Spinal cord (tissue), 9 donors: ENCODE measurements at regions not wholly inside any gene's neighbourhood (a gene's known extent, or its start where the extent isn't known, plus 50 kb on each side); places are given as distances from the start of the nearest gene placed in this dataset.
A peak's percentile ranks its signal among the peaks of the same experiment; 100 is the strongest.

ENCODE experiments used
- DNase-seq, 6 donors: peaks; one replicate each; pipeline versions ENCODE4 v3.0.0 to v3.0.0-alpha.2; 2013 to 2015; ENCODE audit warnings: low spot score in 6 of 6, low read depth in 4 of 6
- H3K27ac ChIP-seq: one replicate; pipeline ENCODE4 v1.5.1; 2013; ENCODE audit warnings: low read depth, low read length, control low read depth
- H3K27me3 ChIP-seq: one replicate; pipeline ENCODE4 v1.6.1; 2013; ENCODE audit warnings: low read length; ENCODE audit not compliant: control insufficient read depth, insufficient read depth
- H3K36me3 ChIP-seq: one replicate; pipeline ENCODE4 v1.6.1; 2013; ENCODE audit warnings: low read length; ENCODE audit not compliant: control insufficient read depth, insufficient read depth
- H3K4me1 ChIP-seq: one replicate; pipeline ENCODE4 v1.6.1; 2013; ENCODE audit warnings: low read length; ENCODE audit not compliant: control insufficient read depth, insufficient read depth
- H3K4me3 ChIP-seq: one replicate; pipeline ENCODE4 v1.5.1; 2013; ENCODE audit warnings: low read depth, low read length, control low read depth
- H3K9me3 ChIP-seq: one replicate; pipeline ENCODE4 v1.6.1; 2013; ENCODE audit warnings: low read length; ENCODE audit not compliant: control insufficient read depth, insufficient read depth
- WGBS: methylation state at CpG from one replicate; pipeline ENCODE4 v1.1.5; 2013; ENCODE audit warnings: missing lambda C conversion rate; ENCODE audit not compliant: insufficient coverage; 5-methylcytosine and 5-hydroxymethylcytosine counted together
- donor health status: healthy.

DNA sequence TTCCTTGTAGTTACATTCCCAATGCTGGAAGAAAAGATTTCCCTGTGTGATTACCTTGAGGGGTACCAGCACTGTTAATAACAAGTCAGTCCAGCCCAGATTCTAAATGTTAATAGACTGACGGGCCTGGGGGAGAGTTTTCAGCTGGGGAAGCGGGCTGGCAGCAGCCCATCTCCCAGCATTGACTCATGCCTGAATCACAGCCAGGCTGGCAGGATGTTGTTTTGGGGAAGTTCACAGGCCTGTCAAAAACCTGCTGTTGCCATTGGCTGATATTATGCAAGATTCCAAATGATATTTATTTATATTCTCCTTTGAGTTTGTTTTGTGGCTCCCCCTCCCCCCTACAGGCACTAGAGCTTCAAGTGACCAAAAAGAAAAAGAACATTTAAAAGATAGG is 213.9 kb upstream of the CNR1 start:
- Histone ChIP-seq H3K27me3 (no peaks in the 10 kb centered on the region), H3K4me1 (peaks cover 10% of the 10 kb centered on the region), H3K4me3 (no peak overlapping the region), H3K27ac (peak overlapping the region; percentile 33), H3K36me3 (no peaks in the 10 kb centered on the region), H3K9me3 (no peaks in the 10 kb centered on the region)
- peak in 2 of 6 donors; percentile 59 to 93 for DNase-seq
- 33% methylated on average over 2 of the region's 2 CpGs for WGBS

DNA sequence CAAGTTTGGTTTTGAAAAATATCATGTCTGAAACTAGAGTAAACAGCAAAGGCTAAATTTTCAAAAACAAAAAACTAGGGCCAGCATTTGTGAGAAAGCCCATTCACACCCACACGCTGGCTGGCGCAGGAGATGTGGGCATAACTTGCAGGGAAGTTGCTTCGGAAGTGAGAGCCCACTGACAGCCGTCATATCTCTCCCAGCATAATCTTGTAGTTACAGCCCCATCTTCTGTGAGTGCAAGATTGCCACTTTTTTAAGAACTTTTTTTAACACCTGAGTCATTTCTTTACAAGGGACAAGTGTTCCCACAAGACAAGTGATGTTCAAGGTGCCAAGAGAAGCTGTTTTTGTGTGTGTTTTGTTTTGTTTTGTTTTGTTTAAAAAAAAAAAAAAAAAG is 212.5 kb upstream of the CNR1 start:
- peak in 1 of 6 donors; percentile 37 for DNase-seq
- no peaks in the 10 kb centered on the region for H3K27me3 ChIP-seq
- H3K27ac ChIP-seq = no peak overlapping the region
- peaks cover 10% of the 10 kb centered on the region for H3K4me1 ChIP-seq
- H3K36me3 ChIP-seq = no peaks in the 10 kb centered on the region
- no peak overlapping the region for H3K4me3 ChIP-seq
- 97% methylated on average over 4 of the region's 4 CpGs for WGBS
- H3K9me3 ChIP-seq = no peaks in the 10 kb centered on the region

DNA sequence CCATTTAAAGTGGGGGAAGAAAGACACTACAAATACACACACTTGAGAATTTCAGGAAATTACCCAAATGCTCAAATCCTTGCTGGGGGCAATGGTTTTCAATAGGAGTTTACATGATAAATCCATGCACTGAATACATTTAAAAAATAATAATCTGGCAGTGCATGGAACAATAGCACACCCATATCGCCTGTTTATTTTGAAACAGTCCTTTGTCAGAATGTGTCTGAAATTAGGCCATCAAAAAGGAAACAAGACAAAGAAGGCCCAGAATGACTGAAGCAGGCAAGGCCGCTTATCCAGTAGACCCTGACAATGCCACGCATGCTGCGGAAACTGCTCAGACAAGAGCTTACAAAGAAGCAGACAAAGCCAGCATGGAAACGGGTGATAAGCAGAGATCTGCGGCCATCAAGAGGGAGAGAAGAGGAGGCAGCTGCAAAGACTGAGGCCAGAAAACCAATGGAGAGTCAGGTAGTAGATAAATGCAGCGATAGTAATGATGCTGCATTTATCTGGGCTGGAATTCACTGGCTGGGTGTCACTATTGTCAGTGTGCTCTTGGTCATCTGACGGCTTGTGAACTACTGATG is 211.9 kb upstream of the CNR1 start:
- Histone ChIP-seq H3K4me1 (peaks cover 10% of the 10 kb centered on the region), H3K36me3 (no peaks in the 10 kb centered on the region), H3K9me3 (no peaks in the 10 kb centered on the region), H3K4me3 (no peak overlapping the region), H3K27me3 (no peaks in the 10 kb centered on the region), H3K27ac (no peak overlapping the region)
- peak in 2 of 6 donors; percentile 53 to 72 for DNase-seq
- 58% methylated on average over 8 of the region's 8 CpGs for WGBS

DNA sequence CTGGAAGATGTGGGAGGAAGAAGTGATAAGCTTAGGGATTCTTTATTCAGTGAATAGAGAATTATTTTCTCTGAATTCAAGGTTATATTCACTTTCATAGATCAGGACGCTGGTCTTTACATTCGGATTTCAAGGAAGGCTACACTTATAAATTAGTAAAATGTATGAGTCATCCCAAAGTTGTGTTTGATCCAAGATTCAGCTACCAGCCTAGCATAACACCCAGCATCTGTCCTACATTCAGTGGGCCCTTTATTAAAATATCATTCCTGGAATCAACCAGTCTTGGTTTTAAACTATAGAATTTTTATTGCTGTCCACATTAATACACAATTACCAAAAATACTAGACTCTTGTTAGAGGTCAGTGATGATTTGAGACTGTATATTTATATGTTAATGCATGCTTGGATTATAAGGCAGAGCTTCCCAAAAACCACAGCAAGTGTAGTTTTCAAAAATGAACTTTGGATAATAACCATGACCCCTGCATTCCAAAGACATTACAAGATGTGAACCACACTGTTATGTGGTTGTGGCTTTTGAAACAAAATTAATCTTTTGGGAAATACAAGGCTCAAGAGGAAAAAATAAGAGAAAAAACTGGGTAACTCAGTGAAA is 210.7 kb upstream of the CNR1 start:
- Histone ChIP-seq H3K4me1 (peaks cover 10% of the 10 kb centered on the region), H3K27me3 (no peaks in the 10 kb centered on the region), H3K9me3 (no peaks in the 10 kb centered on the region), H3K4me3 (no peak overlapping the region), H3K27ac (no peak overlapping the region), H3K36me3 (no peaks in the 10 kb centered on the region)
- WGBS = no CpG with 5 or more reads among the region's 2 CpGs
- no peak for DNase-seq

DNA sequence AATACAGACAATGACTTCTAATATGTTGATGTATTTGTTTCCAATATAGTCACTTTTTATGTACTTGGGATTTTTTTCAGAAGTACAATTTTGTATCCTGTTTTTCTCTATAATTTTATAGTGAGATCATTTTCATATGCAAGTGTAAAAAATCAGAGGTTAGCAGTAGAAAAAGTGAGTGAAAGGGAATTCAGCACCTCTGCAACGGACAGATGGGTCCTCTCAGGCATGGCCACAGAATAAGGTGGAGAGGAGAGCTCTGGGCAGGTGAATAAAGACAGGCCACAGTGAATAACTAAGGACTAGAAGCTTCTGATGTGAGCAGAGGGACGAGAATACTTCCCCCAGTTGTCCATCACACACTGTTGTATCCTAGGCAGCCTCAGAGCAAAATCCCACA is 210.1 kb upstream of the CNR1 start:
- Histone ChIP-seq H3K4me3 (no peak overlapping the region), H3K27ac (no peak overlapping the region), H3K9me3 (no peaks in the 10 kb centered on the region), H3K27me3 (no peaks in the 10 kb centered on the region), H3K4me1 (peaks cover 8% of the 10 kb centered on the region), H3K36me3 (no peaks in the 10 kb centered on the region)
- DNase-seq = no peak
- WGBS = 100% methylated on average over 1 of the region's 2 CpGs

DNA sequence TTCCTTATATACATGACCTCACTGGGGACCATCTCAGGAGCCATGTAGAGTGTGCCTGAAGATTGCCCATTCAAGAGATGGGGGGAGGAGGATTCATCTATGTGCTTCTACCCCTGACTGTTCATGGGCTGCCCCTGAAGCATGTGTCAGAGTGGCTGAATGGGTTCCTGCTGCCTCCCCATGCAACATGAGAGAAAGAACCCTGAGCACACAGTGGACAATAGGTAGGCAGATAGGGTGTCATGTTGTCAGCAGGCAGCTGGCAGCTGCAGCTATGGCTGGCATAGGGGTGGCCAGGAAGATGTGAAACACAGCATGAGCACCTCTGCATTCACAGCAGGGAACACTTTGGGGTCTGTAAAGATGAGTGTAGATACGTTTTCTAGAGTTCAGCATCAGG is 208.4 kb upstream of the CNR1 start:
- DNase-seq = no peak
- Histone ChIP-seq H3K9me3 (no peaks in the 10 kb centered on the region), H3K4me3 (no peak overlapping the region), H3K4me1 (no peaks in the 10 kb centered on the region), H3K27ac (no peak overlapping the region), H3K27me3 (no peaks in the 10 kb centered on the region), H3K36me3 (no peaks in the 10 kb centered on the region)
- no CpG with 5 or more reads among the region's 1 CpG for WGBS

DNA sequence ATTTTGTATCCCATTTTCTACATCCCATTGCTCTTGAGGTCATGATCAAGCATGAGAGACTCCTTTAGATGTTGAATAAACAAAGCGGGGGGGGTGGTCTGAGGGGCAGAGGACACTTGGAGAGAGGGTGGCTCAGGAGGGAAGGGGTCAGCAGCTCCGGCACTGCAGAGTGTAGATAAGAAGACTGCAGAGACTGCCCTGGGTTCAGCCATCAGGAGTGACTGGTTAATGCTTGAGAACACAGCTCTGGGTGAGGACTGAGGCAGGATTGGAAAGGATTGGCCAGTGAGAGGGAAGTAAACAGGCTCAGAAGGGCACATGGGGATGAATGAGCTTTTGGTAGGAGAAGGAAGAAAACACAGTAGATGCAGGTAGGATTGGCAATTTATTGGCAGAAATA is 205.3 kb upstream of the CNR1 start:
- H3K9me3 ChIP-seq = no peaks in the 10 kb centered on the region
- H3K27ac ChIP-seq = no peak overlapping the region
- no peak for DNase-seq
- no peak overlapping the region for H3K4me3 ChIP-seq
- H3K27me3 ChIP-seq = no peaks in the 10 kb centered on the region
- no peaks in the 10 kb centered on the region for H3K36me3 ChIP-seq
- H3K4me1 ChIP-seq = no peaks in the 10 kb centered on the region
- WGBS = 89% methylated on average over 2 of the region's 2 CpGs

DNA sequence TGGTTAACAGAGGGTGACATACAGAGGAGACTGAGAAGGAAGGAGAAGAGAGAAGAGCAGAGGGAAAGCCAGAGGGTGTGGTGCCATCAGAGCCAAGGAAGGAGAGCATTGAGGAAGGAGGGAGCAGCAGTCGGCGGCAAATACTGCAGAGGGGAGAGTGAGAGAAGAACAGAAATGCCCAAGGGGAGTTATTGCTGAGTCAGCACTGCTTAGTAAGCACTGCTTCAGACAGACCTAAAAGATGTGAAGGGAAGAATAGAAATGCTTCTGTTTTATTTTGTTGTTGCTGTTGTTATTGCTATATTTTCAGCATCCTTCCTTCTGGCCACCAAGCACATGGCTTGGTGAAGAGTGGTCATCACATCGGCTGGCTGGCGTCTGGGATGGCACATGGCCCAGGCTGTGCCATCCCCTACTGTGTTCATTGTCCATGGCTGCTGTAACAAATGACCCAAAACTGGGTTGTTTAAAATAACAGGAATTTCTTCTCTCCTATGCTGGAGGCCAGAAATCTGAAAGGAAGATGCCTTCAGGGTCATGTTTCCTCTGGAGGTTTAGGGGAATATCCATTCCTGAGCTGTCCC is 204.1 kb upstream of the CNR1 start:
- 54% methylated on average over 4 of the region's 4 CpGs for WGBS
- Histone ChIP-seq H3K4me3 (no peak overlapping the region), H3K36me3 (no peaks in the 10 kb centered on the region), H3K27ac (no peak overlapping the region), H3K27me3 (no peaks in the 10 kb centered on the region), H3K9me3 (no peaks in the 10 kb centered on the region), H3K4me1 (no peaks in the 10 kb centered on the region)
- no peak for DNase-seq

DNA sequence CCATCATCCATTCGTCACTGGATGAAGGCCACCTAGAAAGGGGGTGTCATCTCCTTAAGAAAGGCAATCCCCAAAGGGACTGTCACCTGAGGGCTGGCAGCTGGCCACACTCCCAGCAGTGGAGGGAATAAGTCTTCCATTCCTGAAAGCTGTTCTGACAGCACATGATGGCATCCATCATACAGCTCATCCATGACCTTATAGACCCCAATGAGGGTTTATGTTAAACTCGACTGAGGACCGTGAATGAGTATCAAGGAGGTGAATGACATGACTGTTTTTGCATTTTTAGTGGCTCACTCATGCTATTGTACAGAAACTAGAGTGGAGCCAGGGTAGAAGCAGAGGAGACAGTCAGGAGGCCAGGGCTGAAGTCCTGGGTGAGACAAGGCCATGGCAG is 203.1 kb upstream of the CNR1 start:
- 87% methylated on average over 3 of the region's 3 CpGs for WGBS
- no peak for DNase-seq
- H3K27me3 ChIP-seq = no peaks in the 10 kb centered on the region
- H3K36me3 ChIP-seq = no peaks in the 10 kb centered on the region
- no peaks in the 10 kb centered on the region for H3K9me3 ChIP-seq
- H3K27ac ChIP-seq = no peak overlapping the region
- H3K4me1 ChIP-seq = no peaks in the 10 kb centered on the region
- H3K4me3 ChIP-seq = no peak overlapping the region
